H9 (cell line): ENCODE measurements at regions not wholly inside any gene's neighbourhood (a gene's known extent, or its start where the extent isn't known, plus 50 kb on each side); places are given as distances from the start of the nearest gene placed in this dataset.

ENCODE experiments used
- DNase-seq: peaks from one replicate; pipeline ENCODE4 v3.0.0-alpha.2; 2017
- H2AFZ ChIP-seq: one replicate; pipeline ENCODE4 v1.6.1; 2013; ENCODE audit warnings: mild to moderate bottlenecking, low read length, control low read depth, moderate library complexity
- H2AK5ac ChIP-seq: 2 replicates; pipeline ENCODE4 v1.6.1; 2013; ENCODE audit warnings: low read length, control low read depth, mixed read lengths; ENCODE audit not compliant: insufficient read length
- H2BK120ac ChIP-seq: one replicate; pipeline ENCODE4 v1.6.1; 2013; ENCODE audit warnings: low read depth, mild to moderate bottlenecking, low read length, control low read depth, inconsistent platforms; ENCODE audit not compliant: poor library complexity, severe bottlenecking
- H2BK12ac ChIP-seq: 2 replicates; pipeline ENCODE4 v1.6.1; 2013; ENCODE audit warnings: low read length, control low read depth, mixed read lengths, low read depth; ENCODE audit not compliant: insufficient read length
- H2BK15ac ChIP-seq: 2 replicates; pipeline ENCODE4 v1.6.1; 2013; ENCODE audit warnings: low read depth, low read length, control low read depth
- H2BK20ac ChIP-seq: one replicate; pipeline ENCODE4 v1.6.1; 2013; ENCODE audit warnings: low read depth, mild to moderate bottlenecking, low read length, control low read depth, inconsistent platforms; ENCODE audit not compliant: poor library complexity, severe bottlenecking
- H2BK5ac ChIP-seq: 2 replicates; pipeline ENCODE4 v1.6.1; 2013; ENCODE audit warnings: low read length, control low read depth, mixed read lengths; ENCODE audit not compliant: insufficient read length
- H3K14ac ChIP-seq: 2 replicates; pipeline ENCODE4 v1.6.1; 2013; ENCODE audit warnings: low read length, control low read depth; ENCODE audit not compliant: insufficient read depth
- H3K18ac ChIP-seq: 2 replicates; pipeline ENCODE4 v1.6.1; 2013; ENCODE audit warnings: low read depth, mild to moderate bottlenecking, mixed read lengths, low read length, control low read depth; ENCODE audit not compliant: insufficient read length
- H3K23ac ChIP-seq: 2 replicates; pipeline ENCODE4 v1.6.1; 2013; ENCODE audit warnings: low read length, control low read depth, mixed read lengths, low read depth; ENCODE audit not compliant: insufficient read length
- H3K23me2 ChIP-seq: 2 replicates; pipeline ENCODE4 v1.6.1; 2013; ENCODE audit warnings: low read depth, mild to moderate bottlenecking, mixed read lengths, low read length, control low read depth; ENCODE audit not compliant: insufficient read length, poor library complexity, severe bottlenecking
- H3K27ac ChIP-seq: 2 replicates; pipeline ENCODE4 v1.5.1; 2013; ENCODE audit warnings: low read length, control low read depth, mixed read lengths, low read depth; ENCODE audit not compliant: insufficient read length
- H3K27me3 ChIP-seq: 2 replicates; pipeline ENCODE4 v1.6.1; 2013; ENCODE audit warnings: low read length, control low read depth, inconsistent platforms; ENCODE audit not compliant: insufficient read depth
- H3K4ac ChIP-seq: 2 replicates; pipeline ENCODE4 v1.6.1; 2013; ENCODE audit warnings: low read depth, mild to moderate bottlenecking, control low read depth, inconsistent platforms, low read length, moderate library complexity
- H3K4me1 ChIP-seq: 2 replicates; pipeline ENCODE4 v1.6.1; 2013; ENCODE audit warnings: low read length, control low read depth, inconsistent platforms; ENCODE audit not compliant: insufficient read depth
- H3K4me2 ChIP-seq: 2 replicates; pipeline ENCODE4 v1.6.1; 2013; ENCODE audit warnings: low read length, control low read depth, mixed read lengths; ENCODE audit not compliant: insufficient read length, insufficient read depth
- H3K56ac ChIP-seq: 2 replicates; pipeline ENCODE4 v1.6.1; 2013; ENCODE audit warnings: low read depth, mild to moderate bottlenecking, mixed read lengths, low read length, control low read depth; ENCODE audit not compliant: insufficient read length
- H3K79me1 ChIP-seq: 2 replicates; pipeline ENCODE4 v1.6.1; 2013; ENCODE audit warnings: low read depth, mild to moderate bottlenecking, moderate library complexity, low read length, control low read depth, inconsistent platforms; ENCODE audit not compliant: insufficient read depth, poor library complexity, severe bottlenecking
- H3K79me2 ChIP-seq: 2 replicates; pipeline ENCODE4 v1.6.1; 2013; ENCODE audit warnings: low read length, control low read depth, inconsistent platforms; ENCODE audit not compliant: insufficient read depth
- H3K9ac ChIP-seq: 2 replicates; pipeline ENCODE4 v1.6.1; 2013; ENCODE audit warnings: low read length, control low read depth, mixed read lengths; ENCODE audit not compliant: insufficient read length; ENCODE audit errors: extremely low read depth
- H3K9me3 ChIP-seq: one replicate; pipeline ENCODE4 v1.6.1; 2013; ENCODE audit warnings: low read depth, low read length, inconsistent platforms; ENCODE audit not compliant: control insufficient read depth
- H3T11ph ChIP-seq: one replicate; pipeline ENCODE4 v1.6.1; 2013; ENCODE audit warnings: mild to moderate bottlenecking, low read length, control low read depth, inconsistent platforms
- H4K20me1 ChIP-seq: one replicate; pipeline ENCODE4 v1.6.1; 2013; ENCODE audit not compliant: control insufficient read depth, insufficient read length, insufficient read depth
- H4K5ac ChIP-seq: 2 replicates; pipeline ENCODE4 v1.6.1; 2013; ENCODE audit warnings: low read depth, mild to moderate bottlenecking, mixed read lengths, low read length, control low read depth; ENCODE audit not compliant: insufficient read length
- H4K8ac ChIP-seq: replicated peaks from 2 replicates; pipeline ENCODE4 v1.6.1; 2013; ENCODE audit warnings: low read length, control low read depth, mixed read lengths, low read depth; ENCODE audit not compliant: insufficient read length
- H4K91ac ChIP-seq: 2 replicates; pipeline ENCODE4 v1.6.1; 2013; ENCODE audit warnings: low read depth, mild to moderate bottlenecking, moderate library complexity, mixed read lengths, low read length, control low read depth; ENCODE audit not compliant: insufficient read length
- H3K27ac Mint-ChIP-seq, 3 experiments: 2 replicates in 2 of 3; 3 replicates in 1 of 3; pipeline ENCODE4 v1.8.0; 2020 to 2021; ENCODE audit warnings: mixed read lengths in 3 of 3, mild to moderate bottlenecking in 1 of 3, moderate library complexity in 1 of 3
- H3K27me3 Mint-ChIP-seq: 2 replicates; pipeline ENCODE4 v1.8.0; 2021; ENCODE audit warnings: low read depth, mild to moderate bottlenecking, moderate library complexity, mixed read lengths
- H3K36me3 Mint-ChIP-seq, 3 experiments: 2 replicates in 2 of 3; 3 replicates in 1 of 3; pipeline ENCODE4 v1.8.0; 2020 to 2021; ENCODE audit warnings: low read depth in 3 of 3, mixed read lengths in 3 of 3; ENCODE audit not compliant: insufficient read depth in 1 of 3
- H3K4me1 Mint-ChIP-seq, 2 experiments: 2 replicates each; pipeline ENCODE4 v1.8.0; 2020; ENCODE audit warnings: mixed read lengths in 2 of 2
- H3K4me3 Mint-ChIP-seq, 2 experiments: 2 replicates in 1 of 2; 3 replicates in 1 of 2; pipeline ENCODE4 v1.8.0; 2020 to 2021; ENCODE audit warnings: mild to moderate bottlenecking in 2 of 2, mixed read lengths in 2 of 2, moderate library complexity in 1 of 2
- H3K9me3 Mint-ChIP-seq, 2 experiments: 2 replicates in 1 of 2; 3 replicates in 1 of 2; pipeline ENCODE4 v1.8.0; 2020; ENCODE audit warnings: mild to moderate bottlenecking in 2 of 2, mixed read lengths in 2 of 2, moderate library complexity in 1 of 2
- CTCF ChIP-seq: fragments of 200-600 bp; sonication (generic); conservative IDR thresholded peaks from 3 replicates; pipeline ENCODE4 v1.8.0; 2021; ENCODE audit warnings: antibody characterized with exemption, mild to moderate bottlenecking
- WGBS: extraction: QIAGEN DNeasy Blood & Tissue Kit; methylation state at CpG from one replicate; pipeline ENCODE4 v1.1.7; 2013; ENCODE audit warnings: missing lambda C conversion rate, low lambda C conversion rate, mixed read lengths; ENCODE audit not compliant: insufficient read length; ENCODE audit errors: extremely low coverage; 5-methylcytosine and 5-hydroxymethylcytosine counted together

DNA sequence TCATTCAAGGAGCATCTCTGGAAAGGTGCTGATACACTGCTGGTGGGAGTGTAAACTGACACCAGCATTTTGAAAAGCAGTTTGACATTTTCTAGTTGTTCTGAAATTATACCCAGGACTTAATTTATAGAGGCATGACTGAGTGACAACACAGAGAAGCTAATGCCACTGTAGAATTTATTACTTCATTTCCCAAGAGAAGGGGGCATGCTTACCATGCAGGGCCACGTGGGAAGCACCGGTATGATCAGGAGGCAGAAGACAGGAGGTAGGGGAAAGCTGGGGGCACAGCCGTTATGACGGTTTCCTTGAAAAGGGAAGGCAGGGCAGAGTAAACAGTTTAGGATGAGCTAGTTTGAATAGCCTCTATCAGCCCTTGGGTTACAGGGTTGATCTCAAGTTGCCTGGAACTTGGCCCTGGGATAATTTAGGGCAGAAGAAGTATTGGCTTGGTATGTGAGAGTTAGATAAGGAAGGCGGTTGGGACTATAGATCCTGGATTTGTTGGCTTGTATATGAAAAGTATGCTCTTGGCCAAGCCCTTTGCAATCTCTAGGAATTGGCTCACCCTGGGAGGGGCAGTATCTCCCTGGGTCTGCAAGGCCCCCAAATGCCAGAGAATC is 305.7 kb downstream of the ENC1 start:
- no peak for TF ChIP-seq CTCF
- H3K9ac ChIP-seq, result no peak overlapping the region
- no peak overlapping the region for H3K18ac ChIP-seq
- no peaks in the 10 kb centered on the region for H3K79me2 ChIP-seq
- no peak overlapping the region for H3K27ac ChIP-seq
- H2AK5ac ChIP-seq, result no peak overlapping the region
- H3K27ac Mint-ChIP-seq, result peak overlapping the region in 1 of 3 experiments; percentile 32; a peak in 1 of 7 replicates
- no peaks in the 10 kb centered on the region for H3K27me3 ChIP-seq
- H4K91ac ChIP-seq, result no peak overlapping the region
- no peaks in the 10 kb centered on the region for H4K20me1 ChIP-seq
- no peak overlapping the region for H3K4ac ChIP-seq
- no peak overlapping the region for H3K14ac ChIP-seq
- no peak overlapping the region for H2BK12ac ChIP-seq
- H4K5ac ChIP-seq, result no peak overlapping the region
- H3K4me3 Mint-ChIP-seq, result no peak overlapping the region; a peak in 1 of 5 replicates
- H4K8ac ChIP-seq, result no peak overlapping the region
- H3K79me1 ChIP-seq, result no peaks in the 10 kb centered on the region
- WGBS, result no CpG with 5 or more reads among the region's 5 CpGs
- H3K56ac ChIP-seq, result no peak overlapping the region
- H2BK15ac ChIP-seq, result no peak overlapping the region
- H3K9me3 ChIP-seq, result no peaks in the 10 kb centered on the region
- no peaks in the 10 kb centered on the region; the same call in 1 of the 2 replicates for H3K4me1 ChIP-seq
- no peaks in the 10 kb centered on the region for H3K9me3 Mint-ChIP-seq
- no peak overlapping the region for H3T11ph ChIP-seq
- no peak overlapping the region for H2BK120ac ChIP-seq
- H2BK5ac ChIP-seq, result no peak overlapping the region
- no peak overlapping the region for H3K23ac ChIP-seq
- no peaks in the 10 kb centered on the region for H3K23me2 ChIP-seq
- H2BK20ac ChIP-seq, result no peak overlapping the region
- no peaks in the 10 kb centered on the region; the same call in 1 of the 2 replicates for H3K27me3 Mint-ChIP-seq
- no peaks in the 10 kb centered on the region for H3K36me3 Mint-ChIP-seq
- no peak overlapping the region for H3K4me2 ChIP-seq
- DNase-seq, result no peak
- H3K4me1 Mint-ChIP-seq, result peaks cover 8 to 9% of the 10 kb centered on the region in 2 experiments; a peak in 2 of 4 replicates
- H2AFZ ChIP-seq, result no peak overlapping the region
